Esophagus muscularis mucosa (tissue), 3 donors: ENCODE measurements at regions not wholly inside any gene's neighbourhood (a gene's known extent, or its start where the extent isn't known, plus 50 kb on each side); places are given as distances from the start of the nearest gene placed in this dataset.
"Not testable (repeated sequence)": the region's sequence is repeated elsewhere in the genome, so short reads cannot be mapped to it uniquely, and the experiment has no call there.

Experiments used
- POLR2AphosphoS5 ChIP-seq, 2 donors: sonication (generic); formaldehyde crosslinking; IDR thresholded peaks; one replicate each; pipeline ENCODE4 v1.6.1; 2017; ENCODE audit warnings: antibody characterized with exemption in 2 of 2
- TF ChIP-seq, protein P1 (sequence below), 3 experiments: fragments of 200-600 bp in 2 of 3; fragments of 450-650 bp in 1 of 3; sonication (generic) in 2 of 3; IDR thresholded peaks; one replicate each; pipeline ENCODE4 v1.5.1; 2017 to 2019; ENCODE audit warnings: antibody characterized with exemption in 3 of 3, mild to moderate bottlenecking in 2 of 3, moderate library complexity in 1 of 3

DNA sequence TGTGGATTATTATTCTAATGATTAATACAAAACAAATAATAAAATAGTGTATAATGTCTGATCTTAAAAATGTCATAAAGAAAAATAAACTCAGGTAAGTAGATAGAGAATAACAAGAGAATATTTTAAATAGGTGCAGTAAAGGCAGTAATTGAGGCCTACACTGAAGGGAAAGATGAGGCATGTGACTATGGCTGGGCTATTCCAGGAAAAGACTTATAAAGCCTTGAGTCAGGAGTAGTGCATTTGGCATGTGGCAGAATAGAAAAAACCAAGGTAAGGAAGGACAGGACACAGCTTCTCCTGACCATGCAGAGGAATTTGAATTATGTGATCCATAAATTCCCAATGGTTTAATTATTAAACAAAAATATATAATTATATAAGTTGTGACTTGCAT is 215.6 kb upstream of the C1QTNF3 start:
- not testable (repeated sequence) for TF ChIP-seq POLR2AphosphoS5 (IDR thresholded peaks at IDR 0.05)
- TF ChIP-seq, protein P1, sequence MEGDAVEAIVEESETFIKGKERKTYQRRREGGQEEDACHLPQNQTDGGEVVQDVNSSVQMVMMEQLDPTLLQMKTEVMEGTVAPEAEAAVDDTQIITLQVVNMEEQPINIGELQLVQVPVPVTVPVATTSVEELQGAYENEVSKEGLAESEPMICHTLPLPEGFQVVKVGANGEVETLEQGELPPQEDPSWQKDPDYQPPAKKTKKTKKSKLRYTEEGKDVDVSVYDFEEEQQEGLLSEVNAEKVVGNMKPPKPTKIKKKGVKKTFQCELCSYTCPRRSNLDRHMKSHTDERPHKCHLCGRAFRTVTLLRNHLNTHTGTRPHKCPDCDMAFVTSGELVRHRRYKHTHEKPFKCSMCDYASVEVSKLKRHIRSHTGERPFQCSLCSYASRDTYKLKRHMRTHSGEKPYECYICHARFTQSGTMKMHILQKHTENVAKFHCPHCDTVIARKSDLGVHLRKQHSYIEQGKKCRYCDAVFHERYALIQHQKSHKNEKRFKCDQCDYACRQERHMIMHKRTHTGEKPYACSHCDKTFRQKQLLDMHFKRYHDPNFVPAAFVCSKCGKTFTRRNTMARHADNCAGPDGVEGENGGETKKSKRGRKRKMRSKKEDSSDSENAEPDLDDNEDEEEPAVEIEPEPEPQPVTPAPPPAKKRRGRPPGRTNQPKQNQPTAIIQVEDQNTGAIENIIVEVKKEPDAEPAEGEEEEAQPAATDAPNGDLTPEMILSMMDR (IDR thresholded peaks at IDR 0.05) = not testable (repeated sequence)
